ENCODE measurements at regions not wholly inside any gene's neighbourhood (a gene's known extent, or its start where the extent isn't known, plus 50 kb on each side); places are given as distances from the start of the nearest gene placed in this dataset.
"Not testable (repeated sequence)": the region's sequence is repeated elsewhere in the genome, so short reads cannot be mapped to it uniquely, and the experiment has no call there.

DNA sequence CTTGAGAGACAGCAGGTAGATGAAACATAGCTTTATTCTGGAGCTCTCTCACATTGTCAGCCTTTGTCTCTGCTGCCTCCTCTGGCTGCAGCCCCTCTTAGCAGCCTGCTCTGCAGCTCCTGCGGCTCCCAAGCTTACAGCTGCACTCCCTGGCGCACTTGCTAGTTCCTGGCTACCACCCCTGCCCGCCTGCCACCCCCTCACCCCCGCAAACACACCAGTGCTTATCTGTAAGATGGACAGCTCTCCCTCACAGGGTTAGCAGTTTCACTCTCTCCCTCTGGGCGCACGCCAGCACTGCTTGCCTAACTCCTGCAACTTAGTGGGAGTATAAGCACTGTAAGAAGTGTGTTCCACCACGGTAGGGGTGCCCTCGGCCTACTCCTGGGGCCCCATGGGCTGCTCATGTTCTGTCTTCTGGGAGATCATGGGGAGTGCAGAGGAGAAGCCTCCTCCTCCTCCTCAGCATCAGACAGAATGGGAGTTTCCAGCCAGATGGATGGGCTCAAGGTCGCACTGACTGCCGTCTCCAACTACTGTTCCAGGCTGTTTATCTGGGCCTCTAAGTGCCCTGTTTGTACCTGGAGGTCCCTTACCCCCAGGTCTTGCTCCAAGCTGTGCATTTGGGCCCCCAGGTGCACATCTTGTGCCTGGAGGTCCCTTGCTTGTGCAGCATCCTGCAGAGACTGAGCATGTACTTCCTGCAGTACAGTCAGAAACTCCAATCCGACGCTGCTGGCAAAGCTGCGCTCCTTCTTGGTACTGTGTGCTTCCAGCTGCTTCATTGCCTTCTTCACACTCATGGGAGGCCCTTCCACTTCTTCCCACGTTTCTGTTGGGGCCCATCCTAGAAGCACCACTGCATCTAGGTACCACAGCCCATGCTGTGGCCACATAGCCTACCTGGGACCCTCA, 1388.1 kb downstream of the AMY1C start:
- no peak for DNase-seq (ENCODE audit: low read depth in 2 of 2)

DNA sequence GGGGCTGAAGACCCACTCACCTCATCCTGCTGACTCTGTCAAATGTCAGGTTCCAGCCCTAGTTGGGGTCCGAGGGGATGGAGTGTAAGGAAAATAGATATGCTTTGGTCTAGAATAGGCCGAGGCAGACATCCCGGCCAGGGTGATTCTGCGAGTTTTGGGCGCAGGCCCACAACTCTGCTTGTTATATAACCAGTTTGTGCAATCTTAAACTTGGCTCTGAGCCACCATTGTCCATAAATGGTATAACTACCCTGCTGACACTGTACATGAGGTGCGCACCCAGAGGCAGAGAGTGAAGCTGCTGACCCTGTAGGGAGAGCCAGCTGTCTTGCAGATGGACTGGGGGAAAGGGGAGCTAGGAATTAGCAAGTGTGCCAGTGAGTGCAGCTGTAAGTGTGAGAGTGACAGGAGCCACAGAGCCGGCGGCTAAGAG, 1388.8 kb downstream of the AMY1C start:
- DNase-seq (ENCODE audit: low read depth in 2 of 2): no peak

GRCh38 chr1:105172788-105173187, 1423.1 kb downstream of the AMY1C start:
- DNase-seq (ENCODE audit: low read depth in 2 of 2): no peak

DNA sequence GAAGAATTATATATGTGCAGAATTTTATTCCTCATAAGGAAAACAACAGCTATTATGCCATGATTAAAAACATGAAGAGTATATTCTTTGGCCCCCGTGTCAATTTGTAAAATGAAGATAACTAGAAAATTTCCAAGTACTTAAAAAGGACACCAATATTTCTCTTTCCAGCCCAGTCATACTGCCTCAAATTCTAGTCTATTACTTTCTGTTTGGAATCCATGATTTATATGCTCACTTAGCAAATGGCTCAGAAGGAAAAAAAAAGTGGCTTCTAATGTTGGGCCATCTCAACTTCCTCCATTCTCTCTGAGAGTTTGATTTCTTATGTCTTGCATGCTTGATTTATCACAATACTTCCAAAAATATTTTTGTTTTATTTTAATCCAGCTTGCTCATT, 1431.1 kb downstream of the AMY1C start:
- no peak for DNase-seq (ENCODE audit: low read depth in 2 of 2)

DNA sequence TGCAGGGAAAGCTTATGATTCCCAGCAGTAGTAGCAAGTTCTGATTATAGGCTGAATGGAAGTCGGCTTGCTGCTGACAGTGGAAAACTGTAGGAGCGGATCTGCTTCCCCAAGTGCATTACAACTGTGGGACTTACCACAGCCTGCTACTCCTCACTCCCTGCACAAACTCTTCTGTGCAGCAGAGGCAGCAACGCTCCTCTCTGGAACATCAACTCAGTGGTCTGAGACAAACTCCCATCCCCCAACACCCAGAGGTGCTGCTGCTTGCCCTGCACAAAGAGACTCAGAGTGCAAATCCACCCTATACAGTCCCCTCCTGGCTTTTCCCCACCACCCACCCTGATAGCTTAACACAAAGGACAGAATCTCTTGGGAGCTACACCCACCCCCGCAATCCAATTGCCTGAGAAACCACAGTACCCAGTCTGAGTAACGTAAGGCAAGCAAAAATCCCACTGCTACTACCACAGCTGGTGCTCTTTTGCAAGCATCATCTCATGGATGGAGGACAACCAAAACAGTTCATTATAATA, 1455.2 kb downstream of the AMY1C start:
- no peak for DNase-seq (ENCODE audit: low read depth in 2 of 2)

DNA sequence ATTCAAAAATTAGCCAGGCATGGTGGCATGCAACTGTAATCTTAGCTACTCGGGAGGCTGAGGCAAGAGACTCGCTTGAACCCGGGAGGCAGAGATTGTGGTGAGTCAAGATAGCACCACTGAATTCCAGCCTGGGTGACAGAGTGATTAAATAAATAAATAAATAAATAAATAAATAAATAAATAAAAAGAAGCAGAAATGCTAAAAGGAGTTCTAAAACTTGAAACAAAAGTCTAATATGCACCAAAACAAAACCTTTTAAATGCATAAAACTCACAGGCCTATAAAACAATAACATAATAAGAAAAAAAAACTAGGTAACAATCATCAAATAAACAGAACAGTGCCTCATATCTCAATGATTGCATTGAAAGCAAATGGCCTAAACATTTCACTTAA, 1458.9 kb downstream of the AMY1C start:
- no peak for DNase-seq (ENCODE audit: low read depth in 2 of 2)

DNA sequence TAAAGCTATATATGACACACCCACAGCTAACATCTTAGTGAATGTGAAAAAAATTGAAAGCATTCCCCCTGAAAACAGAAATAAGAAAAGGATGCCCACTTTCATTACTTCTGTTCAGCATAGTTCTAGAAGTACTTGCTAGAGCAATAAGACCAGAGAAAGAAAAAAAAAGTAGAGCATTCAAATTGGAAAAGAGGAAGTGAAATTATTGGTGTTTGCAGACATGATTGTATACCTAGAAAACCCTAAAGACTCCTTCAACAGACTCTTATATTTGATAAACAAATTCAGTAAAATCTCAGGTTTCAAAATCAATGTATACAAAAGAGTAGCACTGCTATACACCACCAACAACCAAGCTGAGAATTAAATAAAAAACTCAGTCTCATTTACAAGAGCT, 1461.0 kb downstream of the AMY1C start:
- no peak for DNase-seq (ENCODE audit: low read depth in 2 of 2)

- no peak for DNase-seq (ENCODE audit: low read depth in 2 of 2)
Measured at GRCh38 chr1:105231378-105231777, 1481.7 kb downstream of the AMY1C start.

DNA sequence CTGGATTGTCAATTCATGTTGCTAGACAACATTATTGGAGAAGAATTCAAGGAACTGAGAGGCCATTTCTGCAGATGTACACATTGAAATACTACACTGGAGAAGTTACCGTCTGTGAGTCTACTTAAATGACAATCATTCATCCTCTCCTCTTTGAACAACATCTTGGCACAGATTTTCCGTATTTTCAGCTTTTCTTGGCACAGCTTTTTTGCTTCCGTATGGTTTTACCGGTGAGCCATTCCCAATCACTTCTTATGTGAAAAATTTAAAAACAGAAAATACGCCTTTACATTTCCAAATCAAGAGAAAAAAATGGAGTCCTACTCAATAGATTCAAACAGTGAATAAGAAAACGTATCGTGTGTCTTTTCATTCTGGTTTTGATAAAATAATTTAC, 1493.7 kb downstream of the AMY1C start:
- no peak for DNase-seq (ENCODE audit: low read depth in 2 of 2)

DNA sequence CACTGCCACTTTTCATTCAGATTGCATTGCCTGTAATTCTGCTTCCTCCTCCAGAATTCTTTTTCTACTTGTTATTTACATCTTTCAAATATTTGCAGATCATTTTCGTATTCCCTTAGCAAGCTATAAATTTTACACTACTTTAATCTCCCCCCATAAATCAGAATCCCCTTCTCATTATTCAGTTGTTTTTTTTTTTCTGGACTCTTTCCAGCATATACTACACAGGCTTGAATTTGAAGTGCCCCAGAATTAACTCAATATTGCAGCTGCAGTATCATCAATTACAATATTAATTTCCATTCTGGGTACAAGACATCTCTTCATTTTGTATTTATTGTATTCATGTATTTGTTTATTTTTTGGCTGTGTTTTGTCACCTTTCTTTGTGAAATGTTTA, 1494.3 kb downstream of the AMY1C start:
- no peak for DNase-seq (ENCODE audit: low read depth in 2 of 2)

- DNase-seq (ENCODE audit: low read depth in 2 of 2): no peak
Measured at GRCh38 chr1:105254906-105255305, 1505.2 kb downstream of the AMY1C start.

DNA sequence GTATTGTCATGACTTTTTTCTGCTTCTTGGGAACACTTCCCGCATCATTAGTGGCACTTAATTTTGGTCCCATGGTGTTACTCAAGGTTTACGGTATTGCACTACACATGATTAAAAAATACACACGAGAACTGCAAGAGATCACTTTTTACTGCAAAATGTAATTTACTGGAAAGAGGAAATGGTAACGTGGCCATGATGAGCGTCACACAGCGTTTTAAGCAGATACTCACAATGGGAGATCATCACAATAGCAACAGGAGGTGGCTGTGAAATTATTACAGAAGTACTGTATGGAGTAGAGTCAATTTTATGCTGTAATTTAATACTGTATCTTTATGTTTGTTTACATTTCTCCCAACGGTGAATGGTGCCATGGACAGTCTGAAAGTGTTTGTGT, 1510.3 kb downstream of the AMY1C start:
- DNase-seq (ENCODE audit: low read depth in 2 of 2): no peak

- DNase-seq (ENCODE audit: low read depth in 2 of 2): no peak
Measured at GRCh38 chr1:105270966-105271365, 1521.3 kb downstream of the AMY1C start.

- not testable (repeated sequence) for DNase-seq (ENCODE audit: low read depth in 2 of 2)
Measured at GRCh38 chr1:105272376-105272775, 1522.7 kb downstream of the AMY1C start.

DNA sequence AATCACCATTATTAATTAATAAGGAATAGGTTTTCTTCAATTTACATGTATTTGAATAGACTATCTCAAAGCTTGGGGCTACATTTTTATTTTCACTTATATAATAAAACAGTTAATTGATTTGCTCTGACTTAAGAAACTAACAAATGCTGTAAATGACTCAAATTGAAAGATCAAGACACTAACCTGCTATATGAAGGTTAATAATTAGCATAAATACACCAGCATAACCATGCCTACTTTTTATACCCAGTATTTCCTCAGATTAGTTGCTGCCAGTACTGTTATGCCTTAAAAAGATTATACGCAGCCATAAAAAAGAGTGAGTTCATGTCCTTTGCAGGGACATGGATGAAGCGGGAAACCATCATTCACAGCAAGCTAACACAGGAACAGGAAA, 1545.1 kb downstream of the AMY1C start:
- DNase-seq (ENCODE audit: low read depth in 2 of 2): no peak

GRCh38 chr1:105310063-105310462, 1560.4 kb downstream of the AMY1C start:
- no peak for DNase-seq (ENCODE audit: low read depth in 2 of 2)

DNA sequence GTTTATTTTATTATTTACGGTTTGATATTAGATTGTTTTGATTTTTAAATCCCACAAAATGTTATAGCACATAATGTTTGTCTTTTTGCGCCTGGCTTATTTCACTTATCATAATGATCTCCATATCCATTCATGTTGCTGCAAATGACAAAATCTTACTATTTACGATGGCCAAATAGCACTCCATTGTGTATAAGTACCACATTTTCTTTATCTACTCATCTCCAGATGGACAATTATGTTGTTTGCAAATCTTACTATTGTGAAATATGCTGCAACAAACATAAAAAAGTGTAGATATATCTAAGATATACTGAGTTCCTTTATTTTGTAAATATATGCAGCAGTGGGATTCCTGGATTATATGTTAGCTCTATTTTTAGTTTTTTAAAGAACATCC, 1568.3 kb downstream of the AMY1C start:
- no peak for DNase-seq (ENCODE audit: low read depth in 2 of 2)

- DNase-seq (ENCODE audit: low read depth in 2 of 2): no peak
Measured at GRCh38 chr1:105326886-105327285, 1577.2 kb downstream of the AMY1C start.

GRCh38 chr1:105337420-105337819, 1587.7 kb downstream of the AMY1C start:
- DNase-seq (ENCODE audit: low read depth in 2 of 2): no peak

DNA sequence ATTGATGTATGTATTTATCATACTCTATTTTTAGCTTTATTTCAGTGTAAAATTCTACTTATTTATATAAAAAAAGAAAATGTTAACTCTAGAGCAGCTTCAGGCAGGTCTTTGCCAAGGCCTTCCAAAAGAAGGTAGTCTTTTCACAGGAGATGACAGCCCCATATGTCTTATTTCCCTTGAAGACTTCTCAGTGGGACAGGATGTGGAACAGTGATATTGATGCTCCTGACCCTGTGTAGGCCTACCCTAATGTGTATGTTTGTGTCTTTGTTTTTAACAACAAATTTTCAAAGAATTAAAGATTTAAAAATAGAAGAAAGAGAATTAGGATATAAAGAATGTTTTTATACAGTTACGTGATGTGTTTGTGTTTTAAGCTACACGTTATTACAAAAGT, 1593.6 kb downstream of the AMY1C start:
- DNase-seq (ENCODE audit: low read depth in 2 of 2): no peak

DNA sequence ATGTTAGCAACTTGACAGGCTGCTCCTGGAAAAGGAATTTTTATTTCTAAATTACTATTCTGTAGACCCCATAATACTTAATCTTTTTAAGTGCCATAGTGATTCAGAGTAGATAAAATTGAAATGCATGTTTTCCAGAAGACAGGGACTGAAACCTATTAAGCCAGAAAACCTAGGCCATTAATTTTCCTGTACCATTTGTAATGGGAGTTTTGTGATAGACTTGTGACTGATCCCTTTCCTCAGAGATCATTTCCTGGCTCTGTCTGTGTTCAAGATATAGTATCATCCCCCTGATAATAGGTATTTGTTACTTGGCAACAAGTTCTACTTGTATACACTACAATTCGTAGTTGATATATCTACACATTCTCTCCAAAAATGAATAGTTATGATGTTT, 1609.8 kb downstream of the AMY1C start:
- no peak for DNase-seq (ENCODE audit: low read depth in 2 of 2)

DNA sequence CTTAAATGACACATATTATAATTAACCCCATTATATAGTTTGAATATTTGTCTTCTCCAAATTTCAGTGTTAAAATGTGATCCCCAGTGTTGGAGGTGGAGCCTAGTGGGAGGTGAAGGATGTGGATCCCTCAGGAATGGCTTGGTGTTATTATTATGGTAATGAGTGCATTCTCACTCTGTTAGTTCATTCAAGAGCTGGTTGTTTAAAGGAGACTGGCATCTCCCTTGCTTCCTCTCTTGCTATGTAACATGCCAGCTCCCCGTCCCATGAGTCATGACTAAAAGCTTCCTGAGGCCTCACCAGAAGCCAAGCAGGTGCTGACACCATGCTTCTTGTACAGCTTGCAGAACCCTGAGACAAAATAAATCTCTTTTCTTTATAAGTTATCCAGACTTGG, 1612.7 kb downstream of the AMY1C start:
- no peak for DNase-seq (ENCODE audit: low read depth in 2 of 2)

- DNase-seq (ENCODE audit: low read depth in 2 of 2): no peak
Measured at GRCh38 chr1:105368446-105368845, 1618.7 kb downstream of the AMY1C start.

DNA sequence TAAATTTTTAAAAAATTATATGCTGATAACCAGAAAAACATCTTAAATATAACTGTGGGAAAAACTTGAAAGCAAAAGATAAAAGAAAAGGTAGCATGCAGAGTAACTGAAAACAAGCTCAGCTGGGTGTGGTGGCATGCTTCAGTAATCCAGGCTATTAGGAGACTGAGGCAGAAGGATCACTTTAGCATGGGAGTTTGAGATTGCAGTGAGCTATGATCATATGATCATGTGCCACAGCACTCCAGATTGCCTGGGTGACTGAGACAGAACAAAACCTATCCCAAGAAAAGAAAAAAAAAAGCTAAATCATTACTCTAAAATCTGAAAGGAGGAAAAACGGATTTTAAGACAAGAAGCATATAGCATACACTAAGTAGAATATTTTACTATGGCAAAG, 1624.0 kb downstream of the AMY1C start:
- no peak for DNase-seq (ENCODE audit: low read depth in 2 of 2)
